Activated CD4-positive, alpha-beta T cell treated with anti-CD3 and anti-CD28 coated beads for 24 hours (primary cell): ENCODE measurements at regions not wholly inside any gene's neighbourhood (a gene's known extent, or its start where the extent isn't known, plus 50 kb on each side); places are given as distances from the start of the nearest gene placed in this dataset.
"Not testable (repeated sequence)": the region's sequence is repeated elsewhere in the genome, so short reads cannot be mapped to it uniquely, and the experiment has no call there.

Experiments used
- DNase-seq, 2 donors: peaks; one replicate each; pipeline ENCODE4 v3.0.0-alpha.2; 2020; ENCODE audit warnings: low read depth in 2 of 2

DNA sequence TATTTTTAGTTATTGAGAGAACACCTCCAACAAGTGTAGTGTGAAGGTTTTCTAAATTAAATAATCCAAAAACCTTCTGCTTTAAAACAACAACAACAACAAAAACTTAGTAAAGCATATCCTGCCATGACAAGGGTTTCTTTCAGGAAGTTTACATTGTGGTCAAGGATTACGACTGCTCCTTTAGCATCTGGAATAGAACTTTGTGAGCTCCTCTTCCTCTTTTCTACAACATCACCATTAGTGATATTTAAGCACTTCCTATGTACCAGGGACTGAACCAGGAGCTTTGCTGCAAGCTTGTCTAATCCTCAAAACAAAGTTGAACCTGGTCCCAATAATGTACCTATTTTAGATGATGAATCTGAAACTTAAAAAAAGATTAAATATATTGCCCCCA lies 315.4 kb upstream of the KITLG start:
- no peak for DNase-seq

GRCh38 chr12:88893801-88894200 lies 313.5 kb upstream of the KITLG start:
- no peak for DNase-seq

GRCh38 chr12:88891434-88891833 lies 311.2 kb upstream of the KITLG start:
- DNase-seq: not testable (repeated sequence)

DNA sequence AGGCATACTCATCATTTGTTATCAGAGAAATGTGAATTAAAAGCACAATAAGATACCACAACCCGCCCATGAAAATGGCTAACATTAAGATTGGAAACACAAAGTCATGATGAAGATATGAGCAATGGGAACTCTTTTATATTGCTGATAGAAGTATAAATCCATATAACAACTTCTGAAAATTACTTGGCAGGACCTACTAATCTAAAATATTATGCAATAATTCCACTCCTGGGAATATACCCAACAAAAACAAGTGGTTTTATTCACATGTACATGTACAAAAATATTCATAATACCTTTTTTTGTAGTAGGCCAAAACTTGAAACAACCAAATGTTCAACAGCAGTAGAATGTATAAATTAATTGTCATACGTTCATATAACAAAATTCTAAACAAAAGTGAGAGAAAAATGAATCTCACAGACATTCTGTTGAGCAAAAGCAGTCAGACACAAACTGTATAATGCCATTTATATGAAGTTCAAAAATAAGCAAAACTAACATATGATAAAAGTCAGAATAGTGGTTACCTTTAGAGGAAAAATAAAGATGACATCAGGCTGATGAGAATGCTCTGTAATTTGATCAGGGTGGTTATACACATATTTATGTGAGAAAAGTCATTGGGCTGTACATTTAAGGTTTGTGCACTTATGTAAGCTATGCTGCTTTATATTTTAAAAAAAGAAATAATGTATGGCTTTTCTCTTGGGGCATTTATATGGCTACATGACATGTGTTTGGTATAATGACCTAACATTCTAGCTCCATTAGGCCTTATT lies 309.2 kb upstream of the KITLG start:
- DNase-seq: no peak

DNA sequence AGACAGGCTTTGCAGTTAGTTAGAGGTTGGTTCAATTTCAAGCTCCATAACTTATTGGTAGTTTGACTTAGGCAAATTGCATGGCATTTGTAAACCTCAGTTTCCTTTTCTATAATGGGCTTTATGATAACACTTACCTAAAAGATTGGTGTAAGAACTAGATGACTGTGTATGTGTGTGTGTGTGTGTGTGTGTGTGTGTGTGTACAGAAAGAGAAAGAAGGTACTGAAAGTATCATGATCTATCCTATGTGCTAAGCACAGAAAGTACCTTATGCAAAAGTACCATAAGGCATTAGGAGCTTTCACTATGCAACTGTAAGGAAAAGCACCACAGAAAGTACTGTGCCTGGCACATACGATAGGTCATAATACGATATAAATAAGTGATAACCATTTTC lies 304.3 kb upstream of the KITLG start:
- no peak for DNase-seq

DNA sequence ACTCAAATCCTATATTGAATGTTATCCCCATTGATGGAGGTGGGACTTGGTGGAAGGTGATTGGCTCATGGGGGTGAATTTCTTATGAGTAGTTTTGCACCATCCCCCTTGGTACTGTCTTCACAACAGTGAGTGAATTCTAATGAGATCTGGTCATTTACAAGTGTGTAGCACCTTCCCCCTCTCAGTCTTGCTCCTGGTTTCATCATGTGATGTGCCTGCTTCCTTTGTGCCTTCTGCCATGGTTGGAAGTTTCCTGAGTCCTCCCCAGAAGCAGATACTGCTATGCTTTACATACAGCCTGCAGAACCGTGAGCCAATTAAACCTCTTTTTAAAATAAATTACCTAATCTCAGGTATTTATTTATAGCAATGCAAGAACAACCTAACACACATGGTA lies 302.4 kb upstream of the KITLG start:
- no peak for DNase-seq

- no peak for DNase-seq
Observed at GRCh38 chr12:88880051-88880450, 299.8 kb upstream of the KITLG start.

GRCh38 chr12:88878295-88878694 lies 298.0 kb upstream of the KITLG start:
- no peak for DNase-seq

DNA sequence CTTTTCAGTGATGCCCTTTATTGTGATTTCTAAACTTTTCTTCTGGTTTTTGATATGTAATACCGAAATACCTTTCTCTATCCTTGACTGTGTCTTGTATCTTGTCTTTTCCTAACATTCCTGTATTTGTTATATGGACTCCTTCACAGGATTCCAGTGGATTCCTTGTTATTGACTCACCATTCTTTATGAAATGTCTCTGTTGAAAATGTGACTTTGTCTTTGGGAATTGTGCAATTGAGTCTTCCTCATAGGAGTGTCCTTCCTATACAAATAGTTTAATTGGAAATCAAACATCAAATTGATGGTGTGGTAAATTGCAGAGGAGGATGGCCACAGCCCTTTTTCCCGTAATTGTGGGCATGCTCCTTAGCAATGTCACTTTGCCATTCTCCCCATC lies 296.6 kb upstream of the KITLG start:
- DNase-seq: no peak

DNA sequence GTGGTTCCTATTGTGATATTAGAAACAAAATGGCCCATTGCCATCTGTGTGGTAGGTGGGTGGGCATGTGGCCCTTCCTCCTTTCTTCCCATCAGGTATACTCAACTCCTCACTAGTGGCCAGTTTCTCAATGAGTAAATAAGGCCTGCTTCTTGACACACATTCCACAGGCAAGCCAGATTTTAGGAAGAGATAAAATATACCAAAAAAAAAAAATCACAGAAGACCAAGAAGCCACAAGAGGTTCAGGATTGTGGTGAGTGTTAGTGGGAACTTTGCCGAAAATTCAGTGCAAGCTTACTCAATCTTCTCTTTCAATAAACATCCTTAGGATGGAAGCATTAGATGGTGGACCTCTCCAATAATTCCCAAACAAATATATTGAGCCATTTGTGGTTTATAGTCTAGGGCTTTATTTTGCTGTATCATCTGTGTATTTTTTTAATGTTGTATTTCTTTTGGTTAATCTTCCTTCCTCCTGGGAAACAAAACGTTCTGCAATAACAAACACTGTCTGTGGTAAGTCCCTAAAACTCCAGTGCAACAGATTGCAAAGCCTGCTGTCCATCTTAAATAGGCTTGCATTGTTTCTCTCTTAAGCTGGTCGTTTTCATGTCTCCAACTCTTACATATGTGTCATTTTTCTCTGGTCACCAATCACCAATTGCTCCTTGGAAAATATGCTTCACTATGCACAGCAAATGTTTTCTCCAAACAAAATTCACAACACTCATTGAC lies 289.9 kb upstream of the KITLG start:
- DNase-seq: no peak

DNA sequence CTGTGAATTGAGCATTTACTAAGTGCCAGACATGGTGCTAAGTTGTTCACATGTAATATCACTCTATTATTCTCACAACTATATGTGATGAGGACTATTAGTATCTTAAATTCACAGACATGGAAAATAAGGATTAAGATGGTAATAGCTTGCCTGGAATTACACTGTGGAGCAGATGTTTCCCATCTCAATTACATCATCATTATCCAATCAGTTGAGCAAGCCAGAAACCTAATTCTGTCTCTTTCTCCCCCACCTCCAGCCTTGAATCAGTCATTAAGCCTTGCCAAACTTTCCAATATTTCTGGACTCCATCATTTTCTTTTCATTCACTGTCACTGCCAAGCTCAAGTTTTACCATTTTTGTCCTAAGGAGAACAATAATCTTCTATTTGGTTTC lies 287.8 kb upstream of the KITLG start:
- no peak for DNase-seq

GRCh38 chr12:88867510-88867909 lies 287.2 kb upstream of the KITLG start:
- DNase-seq: no peak

DNA sequence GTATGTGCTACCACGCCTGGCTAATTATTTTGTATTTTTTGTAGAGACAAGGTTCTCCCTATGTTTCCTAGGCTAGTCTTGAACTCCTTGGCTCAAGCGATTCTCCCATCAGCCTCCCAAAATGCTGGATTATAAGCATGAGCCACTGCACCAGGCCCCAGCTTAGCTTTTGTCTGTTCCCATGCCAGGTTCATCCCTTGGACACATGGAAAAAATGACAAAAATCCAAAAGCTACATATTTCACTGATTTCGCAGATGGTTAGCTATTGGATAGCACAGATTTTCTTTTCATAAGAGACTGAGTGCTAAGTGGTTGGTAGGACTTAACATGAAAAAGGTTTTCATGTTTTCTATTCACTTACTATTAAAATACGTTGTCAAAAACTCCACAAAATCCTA lies 286.6 kb upstream of the KITLG start:
- no peak for DNase-seq

DNA sequence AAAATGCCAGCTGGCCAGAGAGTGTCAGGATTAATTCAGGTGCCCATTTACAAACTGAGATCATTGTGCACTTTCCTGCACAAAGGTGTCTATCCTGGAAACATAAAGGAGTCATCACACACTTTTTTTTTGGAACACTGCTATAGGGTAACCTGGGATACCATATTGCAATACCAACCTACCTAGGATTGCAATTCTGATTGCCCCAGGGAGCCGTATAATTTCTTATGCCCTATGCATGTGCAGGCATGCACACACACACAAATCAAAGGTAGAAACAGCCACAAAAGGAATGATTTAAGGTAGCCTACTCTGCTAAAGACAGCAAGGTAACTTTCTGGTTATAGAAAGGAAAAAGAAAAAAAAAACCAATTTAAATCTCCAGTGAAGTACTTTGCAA lies 285.3 kb upstream of the KITLG start:
- no peak for DNase-seq

DNA sequence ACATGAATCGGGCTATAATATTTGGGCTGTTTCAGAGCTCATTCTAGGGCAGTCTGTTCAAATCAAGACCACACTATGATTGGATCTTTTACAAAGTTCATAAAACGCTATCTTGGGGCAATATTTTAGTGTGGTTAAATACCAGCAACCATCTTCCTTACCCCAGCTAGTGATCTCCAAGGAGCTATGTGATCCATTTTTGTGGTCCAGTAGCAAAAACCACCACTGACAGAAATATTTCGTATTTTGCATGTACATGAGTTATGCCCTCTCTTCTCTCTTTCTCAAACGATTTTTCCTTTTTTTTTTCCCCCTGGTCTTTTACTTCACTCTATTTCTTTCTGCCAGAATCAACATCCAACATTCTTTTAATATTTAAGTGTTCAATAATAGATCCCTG lies 280.6 kb upstream of the KITLG start:
- DNase-seq: no peak

GRCh38 chr12:88856201-88856600 lies 275.9 kb upstream of the KITLG start:
- DNase-seq: no peak

- DNase-seq: no peak
Observed at GRCh38 chr12:88855301-88855700, 275.0 kb upstream of the KITLG start.

DNA sequence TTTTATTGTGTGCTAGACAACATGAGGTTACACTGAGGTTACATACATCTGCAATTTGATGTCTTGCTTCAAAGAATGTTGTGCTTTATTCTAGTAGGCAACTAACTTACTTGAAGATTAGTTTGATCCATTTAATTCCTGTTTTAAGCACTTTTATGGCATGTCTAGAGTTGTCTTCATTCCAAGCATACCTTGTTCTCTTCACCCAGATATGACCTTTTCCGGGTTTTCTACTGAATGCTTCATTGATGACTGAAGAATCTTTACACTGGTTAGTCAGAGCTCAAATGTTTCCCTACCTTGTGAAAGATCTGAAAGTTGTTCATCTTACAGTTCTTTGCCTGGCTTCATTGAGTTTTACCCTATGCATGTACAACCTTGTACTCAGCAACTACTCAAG lies 274.0 kb upstream of the KITLG start:
- DNase-seq: no peak

DNA sequence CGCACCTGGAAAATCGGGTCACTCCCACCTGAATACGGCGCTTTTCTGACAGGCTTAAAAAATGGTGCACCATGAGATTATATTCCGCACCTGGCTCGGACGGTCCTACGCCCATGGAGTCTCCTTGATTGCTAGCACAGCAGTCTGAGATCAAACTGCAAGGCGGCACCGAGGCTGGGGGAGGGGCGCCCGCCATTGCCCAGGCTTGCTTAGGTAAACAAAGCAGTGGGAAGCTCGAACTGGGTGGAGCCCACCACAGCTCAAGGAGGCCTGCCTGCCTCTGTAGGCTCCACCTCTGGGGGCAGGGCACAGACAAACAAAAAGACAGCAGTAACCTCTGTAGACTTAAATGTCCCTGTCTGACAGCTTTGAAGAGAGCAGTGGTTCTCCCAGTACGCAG lies 267.0 kb upstream of the KITLG start:
- DNase-seq: not testable (repeated sequence)

DNA sequence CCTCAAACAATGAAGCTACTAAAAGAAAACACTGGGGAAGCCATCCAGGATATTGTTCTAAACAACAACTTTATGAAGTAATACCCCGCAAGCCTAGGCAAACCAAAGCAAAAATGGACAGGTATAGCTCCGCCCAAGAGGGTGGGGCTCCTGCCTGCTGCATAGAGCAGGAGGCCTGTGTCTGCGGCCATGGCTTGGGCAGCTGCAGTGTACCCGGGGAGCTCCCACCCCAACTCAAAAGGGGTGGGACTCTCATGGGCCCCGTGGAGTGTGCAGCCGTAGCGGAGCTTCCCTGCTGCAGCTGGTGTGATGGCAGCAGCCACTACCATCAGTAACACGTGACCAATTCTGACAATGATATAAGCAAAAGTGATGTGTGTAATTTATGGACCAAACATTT lies 264.2 kb upstream of the KITLG start:
- no peak for DNase-seq

DNA sequence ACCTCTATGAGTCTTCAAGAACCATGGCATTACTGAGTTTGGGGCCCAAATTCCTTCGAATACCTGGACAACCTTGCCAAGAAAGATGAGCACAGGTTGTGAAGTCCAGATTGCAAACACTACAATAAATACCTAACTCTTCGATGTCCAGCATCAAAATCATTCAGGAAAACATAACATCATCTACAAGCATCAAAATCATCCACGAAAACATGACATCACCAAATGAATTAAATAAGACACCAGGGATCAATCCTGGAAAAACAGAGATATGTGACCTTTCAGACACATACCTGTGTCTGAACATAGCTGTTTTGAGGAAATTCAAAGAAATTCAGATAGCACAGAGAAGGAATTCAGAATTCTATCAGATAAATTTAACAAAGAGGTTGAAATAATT lies 262.0 kb upstream of the KITLG start:
- no peak for DNase-seq

GRCh38 chr12:88839486-88839885 lies 259.2 kb upstream of the KITLG start:
- DNase-seq: no peak

- no peak for DNase-seq
Observed at GRCh38 chr12:88836156-88836555, 255.9 kb upstream of the KITLG start.

- no peak for DNase-seq
Observed at GRCh38 chr12:88834226-88834625, 254.0 kb upstream of the KITLG start.
